ENCODE measurements at regions not wholly inside any gene's neighbourhood (a gene's known extent, or its start where the extent isn't known, plus 50 kb on each side); places are given as distances from the start of the nearest gene placed in this dataset.

GRCh38 chr1:60963167-60963940 lies 119.0 kb upstream of the NFIA start:
- H3K4me3 ChIP-seq (ENCODE audit: low read length) = no peak overlapping the region
- H3K9me2 ChIP-seq (replicated peaks; ENCODE audit: control insufficient read depth, low read length) = no peaks in the 10 kb centered on the region
- peaks cover 5% of the 10 kb centered on the region; the same call in 1 of the 2 replicates for H3K27me3 ChIP-seq (ENCODE audit: control insufficient read depth, low read length)
- no peak overlapping the region for H3K27ac ChIP-seq (ENCODE audit: low read depth, low read length)
- no peaks in the 10 kb centered on the region for H3K4me1 ChIP-seq (ENCODE audit: control insufficient read depth, low read length)
- no peak overlapping the region for H3K4me2 ChIP-seq (ENCODE audit: low read length)
- no peaks in the 10 kb centered on the region for H3K36me3 ChIP-seq (ENCODE audit: control insufficient read depth, low read length)
- no peaks in the 10 kb centered on the region for H3F3A ChIP-seq (ENCODE audit: control insufficient read depth, insufficient read depth)
- H4K20me1 ChIP-seq (ENCODE audit: control insufficient read depth, insufficient read depth, low read depth, low read length) = no peaks in the 10 kb centered on the region
- H3K79me2 ChIP-seq (ENCODE audit: control insufficient read depth, low read length) = no peaks in the 10 kb centered on the region
- peaks cover 11% of the 10 kb centered on the region for H3K9me3 ChIP-seq (ENCODE audit: control insufficient read depth, insufficient read depth, low read length)
- no peak for TF ChIP-seq EZH2phosphoT487 (IDR thresholded peaks at IDR 0.05; ENCODE audit: borderline replicate concordance, low read length)
- TF ChIP-seq, protein P1, sequence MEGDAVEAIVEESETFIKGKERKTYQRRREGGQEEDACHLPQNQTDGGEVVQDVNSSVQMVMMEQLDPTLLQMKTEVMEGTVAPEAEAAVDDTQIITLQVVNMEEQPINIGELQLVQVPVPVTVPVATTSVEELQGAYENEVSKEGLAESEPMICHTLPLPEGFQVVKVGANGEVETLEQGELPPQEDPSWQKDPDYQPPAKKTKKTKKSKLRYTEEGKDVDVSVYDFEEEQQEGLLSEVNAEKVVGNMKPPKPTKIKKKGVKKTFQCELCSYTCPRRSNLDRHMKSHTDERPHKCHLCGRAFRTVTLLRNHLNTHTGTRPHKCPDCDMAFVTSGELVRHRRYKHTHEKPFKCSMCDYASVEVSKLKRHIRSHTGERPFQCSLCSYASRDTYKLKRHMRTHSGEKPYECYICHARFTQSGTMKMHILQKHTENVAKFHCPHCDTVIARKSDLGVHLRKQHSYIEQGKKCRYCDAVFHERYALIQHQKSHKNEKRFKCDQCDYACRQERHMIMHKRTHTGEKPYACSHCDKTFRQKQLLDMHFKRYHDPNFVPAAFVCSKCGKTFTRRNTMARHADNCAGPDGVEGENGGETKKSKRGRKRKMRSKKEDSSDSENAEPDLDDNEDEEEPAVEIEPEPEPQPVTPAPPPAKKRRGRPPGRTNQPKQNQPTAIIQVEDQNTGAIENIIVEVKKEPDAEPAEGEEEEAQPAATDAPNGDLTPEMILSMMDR (IDR thresholded peaks at IDR 0.05; ENCODE audit: low read depth, low read length, poor library complexity, severe bottlenecking) = no peak

- Histone ChIP-seq H3F3A (ENCODE audit: control insufficient read depth, insufficient read depth) (no peaks in the 10 kb centered on the region), H3K4me3 (ENCODE audit: low read length) (no peak overlapping the region), H3K9me3 (ENCODE audit: control insufficient read depth, insufficient read depth, low read length) (peaks cover 11% of the 10 kb centered on the region), H3K36me3 (ENCODE audit: control insufficient read depth, low read length) (no peaks in the 10 kb centered on the region), H3K9me2 (replicated peaks; ENCODE audit: control insufficient read depth, low read length) (no peaks in the 10 kb centered on the region), H3K4me1 (ENCODE audit: control insufficient read depth, low read length) (no peaks in the 10 kb centered on the region), H4K20me1 (ENCODE audit: control insufficient read depth, insufficient read depth, low read depth, low read length) (no peaks in the 10 kb centered on the region), H3K27ac (ENCODE audit: low read depth, low read length) (no peak overlapping the region), H3K79me2 (ENCODE audit: control insufficient read depth, low read length) (no peaks in the 10 kb centered on the region), H3K27me3 (ENCODE audit: control insufficient read depth, low read length) (peaks cover 15% of the 10 kb centered on the region), H3K4me2 (ENCODE audit: low read length) (no peak overlapping the region)
- TF ChIP-seq, protein P1 (IDR thresholded peaks at IDR 0.05; ENCODE audit: low read depth, low read length, poor library complexity, severe bottlenecking) = no peak
- TF ChIP-seq EZH2phosphoT487 (IDR thresholded peaks at IDR 0.05; ENCODE audit: borderline replicate concordance, low read length) = no peak
Observed at GRCh38 chr1:60960891-60961461, 121.4 kb upstream of the NFIA start.

DNA sequence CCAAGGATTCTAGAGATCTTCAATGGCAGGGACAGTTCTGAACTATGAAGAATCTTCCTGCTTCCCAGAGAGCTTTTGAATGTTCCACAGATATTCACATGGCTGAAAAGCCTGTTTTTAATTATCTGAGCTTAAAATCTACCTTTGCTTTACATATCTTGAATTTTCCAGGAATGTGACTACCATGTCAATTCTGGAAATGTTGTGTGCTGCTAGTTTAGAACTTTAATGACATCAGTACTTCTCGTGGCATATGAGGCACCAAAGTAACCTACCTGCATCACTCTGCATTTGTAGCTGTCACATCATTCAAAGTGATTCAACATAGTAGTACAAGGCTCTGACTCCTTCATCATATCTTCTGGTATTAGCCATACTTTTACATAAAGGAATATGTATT lies 122.7 kb upstream of the NFIA start:
- no peak overlapping the region for H3K4me2 ChIP-seq (ENCODE audit: low read length)
- TF ChIP-seq, protein P1 (IDR thresholded peaks at IDR 0.05; ENCODE audit: low read depth, low read length, poor library complexity, severe bottlenecking) = no peak
- TF ChIP-seq EZH2phosphoT487 (IDR thresholded peaks at IDR 0.05; ENCODE audit: borderline replicate concordance, low read length) = no peak
- no peak overlapping the region for H3K4me3 ChIP-seq (ENCODE audit: low read length)
- no peaks in the 10 kb centered on the region for H3K36me3 ChIP-seq (ENCODE audit: control insufficient read depth, low read length)
- no peaks in the 10 kb centered on the region for H4K20me1 ChIP-seq (ENCODE audit: control insufficient read depth, insufficient read depth, low read depth, low read length)
- H3K4me1 ChIP-seq (ENCODE audit: control insufficient read depth, low read length) = no peaks in the 10 kb centered on the region
- no peaks in the 10 kb centered on the region for H3K9me2 ChIP-seq (replicated peaks; ENCODE audit: control insufficient read depth, low read length)
- no peaks in the 10 kb centered on the region for H3F3A ChIP-seq (ENCODE audit: control insufficient read depth, insufficient read depth)
- no peaks in the 10 kb centered on the region for H3K79me2 ChIP-seq (ENCODE audit: control insufficient read depth, low read length)
- H3K9me3 ChIP-seq (ENCODE audit: control insufficient read depth, insufficient read depth, low read length) = peaks cover under 1% of the 10 kb centered on the region
- H3K27me3 ChIP-seq (ENCODE audit: control insufficient read depth, low read length) = peaks cover 23% of the 10 kb centered on the region
- no peak overlapping the region for H3K27ac ChIP-seq (ENCODE audit: low read depth, low read length)

Measured in DOHH2 (cell line).